ENCODE measurements at regions not wholly inside any gene's neighbourhood (a gene's known extent, or its start where the extent isn't known, plus 50 kb on each side); places are given as distances from the start of the nearest gene placed in this dataset.
"Not testable (repeated sequence)": the region's sequence is repeated elsewhere in the genome, so short reads cannot be mapped to it uniquely, and the experiment has no call there.

GRCh38 chrX:67213686-67214085 lies 330.1 kb upstream of the AR start:
- not testable (repeated sequence) for DNase-seq (ENCODE audit: low read depth in 2 of 2)

- DNase-seq (ENCODE audit: low read depth in 2 of 2), result no peak
These were observed 335.9 kb upstream of the AR start for GRCh38 chrX:67207912-67208311.

- DNase-seq (ENCODE audit: low read depth in 2 of 2), result no peak
These were observed 384.4 kb upstream of the AR start for GRCh38 chrX:67159437-67159836.

- no peak for DNase-seq (ENCODE audit: low read depth in 2 of 2)
These were observed 429.2 kb upstream of the AR start for GRCh38 chrX:67114635-67115034.

- DNase-seq (ENCODE audit: low read depth in 2 of 2), result no peak
These were observed 438.1 kb upstream of the AR start for GRCh38 chrX:67105758-67106116.

- DNase-seq (ENCODE audit: low read depth in 2 of 2), result no peak
These were observed 438.7 kb upstream of the AR start for GRCh38 chrX:67104982-67105757.

GRCh38 chrX:67100031-67100884 lies 443.6 kb upstream of the AR start:
- no peak for DNase-seq (ENCODE audit: low read depth in 2 of 2)

- DNase-seq (ENCODE audit: low read depth in 2 of 2), result no peak
These were observed 449.8 kb upstream of the AR start for GRCh38 chrX:67094061-67094460.

- DNase-seq (ENCODE audit: low read depth in 2 of 2), result no peak
These were observed 411.9 kb upstream of the EDA2R start for GRCh38 chrX:67050760-67051159.

GRCh38 chrX:67044866-67045265 lies 406.0 kb upstream of the EDA2R start:
- DNase-seq (ENCODE audit: low read depth in 2 of 2), result no peak

- no peak for DNase-seq (ENCODE audit: low read depth in 2 of 2)
These were observed 405.3 kb upstream of the EDA2R start for GRCh38 chrX:67044029-67044653.

GRCh38 chrX:67004451-67004850 lies 365.6 kb upstream of the EDA2R start:
- DNase-seq (ENCODE audit: low read depth in 2 of 2), result no peak

GRCh38 chrX:66994729-66995128 lies 355.9 kb upstream of the EDA2R start:
- no peak for DNase-seq (ENCODE audit: low read depth in 2 of 2)

- DNase-seq (ENCODE audit: low read depth in 2 of 2), result not testable (repeated sequence)
These were observed 353.2 kb upstream of the EDA2R start for GRCh38 chrX:66992077-66992476.

GRCh38 chrX:66988331-66988730 lies 349.5 kb upstream of the EDA2R start:
- DNase-seq (ENCODE audit: low read depth in 2 of 2), result no peak

GRCh38 chrX:66961665-66962064 lies 322.8 kb upstream of the EDA2R start:
- DNase-seq (ENCODE audit: low read depth in 2 of 2), result no peak

GRCh38 chrX:66931713-66932112 lies 292.8 kb upstream of the EDA2R start:
- DNase-seq (ENCODE audit: low read depth in 2 of 2), result no peak

- not testable (repeated sequence) for DNase-seq (ENCODE audit: low read depth in 2 of 2)
These were observed 291.6 kb upstream of the EDA2R start for GRCh38 chrX:66930516-66930915.

GRCh38 chrX:66920296-66920695 lies 281.4 kb upstream of the EDA2R start:
- no peak for DNase-seq (ENCODE audit: low read depth in 2 of 2)

- no peak for DNase-seq (ENCODE audit: low read depth in 2 of 2)
These were observed 280.5 kb upstream of the EDA2R start for GRCh38 chrX:66919280-66919832.

GRCh38 chrX:66918511-66918910 lies 279.6 kb upstream of the EDA2R start:
- no peak for DNase-seq (ENCODE audit: low read depth in 2 of 2)

GRCh38 chrX:66915893-66916292 lies 277.0 kb upstream of the EDA2R start:
- no peak for DNase-seq (ENCODE audit: low read depth in 2 of 2)
